Hepatocyte (in vitro differentiated cells): ENCODE measurements at regions not wholly inside any gene's neighbourhood (a gene's known extent, or its start where the extent isn't known, plus 50 kb on each side); places are given as distances from the start of the nearest gene placed in this dataset.

Source experiments
- DNase-seq: peaks from one replicate; pipeline ENCODE4 v3.0.0-alpha.2; 2016; ENCODE audit warnings: low spot score
- H2AFZ ChIP-seq: fragments of 200-600 bp; sonication (generic); 2 replicates; pipeline ENCODE4 v1.6.0; 2016; ENCODE audit warnings: antibody characterized with exemption, mild to moderate bottlenecking
- H3K27ac ChIP-seq: fragments of 200-600 bp; sonication (generic); 2 replicates; pipeline ENCODE4 v1.5.1; 2016; ENCODE audit warnings: mild to moderate bottlenecking
- H3K27me3 ChIP-seq: fragments of 200-600 bp; sonication (generic); 2 replicates; pipeline ENCODE4 v1.6.1; 2016
- H3K36me3 ChIP-seq: fragments of 200-600 bp; sonication (generic); replicated peaks from 2 replicates; pipeline ENCODE4 v1.5.1; 2016; ENCODE audit warnings: low read depth; ENCODE audit not compliant: insufficient read depth
- H3K4me1 ChIP-seq: fragments of 200-600 bp; sonication (generic); 2 replicates; pipeline ENCODE4 v1.5.1; 2016; ENCODE audit warnings: mild to moderate bottlenecking, moderate library complexity; ENCODE audit not compliant: insufficient read depth
- H3K4me2 ChIP-seq: fragments of 200-600 bp; sonication (generic); 2 replicates; pipeline ENCODE4 v1.6.0; 2016
- H3K4me3 ChIP-seq: fragments of 200-600 bp; sonication (generic); 2 replicates; pipeline ENCODE4 v1.5.1; 2016; ENCODE audit warnings: mild to moderate bottlenecking
- H3K79me2 ChIP-seq: fragments of 200-600 bp; sonication (generic); 2 replicates; pipeline ENCODE4 v1.6.0; 2017; ENCODE audit warnings: mild to moderate bottlenecking
- H3K9me2 ChIP-seq: fragments of 200-600 bp; sonication (generic); replicated peaks from 2 replicates; pipeline ENCODE4 v1.6.0; 2017; ENCODE audit warnings: mild to moderate bottlenecking; ENCODE audit not compliant: insufficient read depth
- H3K9me3 ChIP-seq: fragments of 200-600 bp; sonication (generic); 2 replicates; pipeline ENCODE4 v1.5.1; 2016; ENCODE audit warnings: low read depth, mild to moderate bottlenecking
- H4K20me1 ChIP-seq: fragments of 200-600 bp; sonication (generic); 2 replicates; pipeline ENCODE4 v1.6.0; 2016; ENCODE audit warnings: mild to moderate bottlenecking; ENCODE audit not compliant: insufficient read depth, poor library complexity, severe bottlenecking
- CTCF ChIP-seq: fragments of 200-600 bp; sonication (generic); IDR thresholded peaks from 2 replicates; pipeline ENCODE4 v1.5.1; 2016; ENCODE audit warnings: antibody characterized with exemption, mild to moderate bottlenecking; ENCODE audit not compliant: poor library complexity
- EZH2 ChIP-seq: fragments of 200-600 bp; sonication (generic); IDR thresholded peaks from 2 replicates; pipeline ENCODE4 v1.6.1; 2016; ENCODE audit warnings: antibody characterized with exemption, mild to moderate bottlenecking, borderline replicate concordance
- EZH2phosphoT487 ChIP-seq: fragments of 200-600 bp; sonication (generic); IDR thresholded peaks from one replicate; pipeline ENCODE4 v1.6.1; 2018; ENCODE audit warnings: antibody characterized with exemption, mild to moderate bottlenecking, low read depth, moderate library complexity; ENCODE audit not compliant: unreplicated experiment, severe bottlenecking
- WGBS: methylation state at CpG from one replicate; pipeline ENCODE4 v1.1.6; 2016; ENCODE audit warnings: low lambda C conversion rate; ENCODE audit errors: missing lambda C conversion rate; 5-methylcytosine and 5-hydroxymethylcytosine counted together

GRCh38 chr12:67006610-67007009, 262.5 kb upstream of the CAND1 start:
- no peaks in the 10 kb centered on the region for H4K20me1 ChIP-seq
- H3K9me2 ChIP-seq, result no peaks in the 10 kb centered on the region
- no peaks in the 10 kb centered on the region for H3K36me3 ChIP-seq
- no peak overlapping the region for H2AFZ ChIP-seq
- peaks cover 6% of the 10 kb centered on the region for H3K79me2 ChIP-seq
- no peak overlapping the region for H3K27ac ChIP-seq
- no peaks in the 10 kb centered on the region for H3K27me3 ChIP-seq
- DNase-seq, result no peak
- H3K4me1 ChIP-seq, result no peaks in the 10 kb centered on the region
- WGBS, result 70% methylated on average over 2 of the region's 2 CpGs
- TF ChIP-seq EZH2phosphoT487 (no peak), EZH2 (no peak), CTCF (no peak)
- no peak overlapping the region for H3K4me2 ChIP-seq
- H3K4me3 ChIP-seq, result no peak overlapping the region
- H3K9me3 ChIP-seq, result no peaks in the 10 kb centered on the region

- no peak for TF ChIP-seq CTCF
- TF ChIP-seq EZH2phosphoT487, result no peak
- no peak for TF ChIP-seq EZH2
- Histone ChIP-seq H3K36me3 (no peaks in the 10 kb centered on the region), H4K20me1 (no peaks in the 10 kb centered on the region), H3K27me3 (no peaks in the 10 kb centered on the region), H3K27ac (no peak overlapping the region), H3K9me3 (no peaks in the 10 kb centered on the region), H3K4me2 (no peak overlapping the region), H3K79me2 (peaks cover 2% of the 10 kb centered on the region), H3K4me3 (no peak overlapping the region), H2AFZ (no peak overlapping the region), H3K9me2 (no peaks in the 10 kb centered on the region), H3K4me1 (no peaks in the 10 kb centered on the region)
- DNase-seq, result no peak
- WGBS, result 91% methylated on average over 1 of the region's 1 CpG
These were observed 254.5 kb upstream of the CAND1 start for GRCh38 chr12:67014642-67015041.

GRCh38 chr12:67018105-67018504, 251.1 kb upstream of the CAND1 start:
- TF ChIP-seq EZH2phosphoT487 (no peak), EZH2 (no peak), CTCF (no peak)
- Histone ChIP-seq H4K20me1 (no peaks in the 10 kb centered on the region), H3K4me1 (no peaks in the 10 kb centered on the region), H3K4me2 (no peak overlapping the region), H3K27ac (no peak overlapping the region), H3K9me2 (no peaks in the 10 kb centered on the region), H3K79me2 (peaks cover 2% of the 10 kb centered on the region), H3K36me3 (no peaks in the 10 kb centered on the region), H2AFZ (no peak overlapping the region), H3K4me3 (no peak overlapping the region), H3K27me3 (no peaks in the 10 kb centered on the region), H3K9me3 (no peaks in the 10 kb centered on the region)
- WGBS, result 95% methylated on average over 5 of the region's 5 CpGs
- no peak for DNase-seq

- 72% methylated on average over 10 of the region's 10 CpGs for WGBS
These were observed 250.1 kb upstream of the CAND1 start for GRCh38 chr12:67019070-67019469.

More at GRCh38 chr12:67019070-67019469, 250.1 kb upstream of the CAND1 start:
- H2AFZ ChIP-seq, result no peak overlapping the region
- H3K9me3 ChIP-seq, result no peaks in the 10 kb centered on the region
- TF ChIP-seq EZH2 (no peak), CTCF (no peak), EZH2phosphoT487 (no peak)
- no peak overlapping the region for H3K4me3 ChIP-seq
- H3K9me2 ChIP-seq, result no peaks in the 10 kb centered on the region
- H3K36me3 ChIP-seq, result no peaks in the 10 kb centered on the region
- H4K20me1 ChIP-seq, result no peaks in the 10 kb centered on the region
- DNase-seq, result no peak
- H3K4me1 ChIP-seq, result no peaks in the 10 kb centered on the region
- H3K4me2 ChIP-seq, result no peak overlapping the region
- H3K79me2 ChIP-seq, result peaks cover 2% of the 10 kb centered on the region
- no peaks in the 10 kb centered on the region for H3K27me3 ChIP-seq
- H3K27ac ChIP-seq, result no peak overlapping the region
